Small intestine (tissue), 7 donors: ENCODE measurements at regions not wholly inside any gene's neighbourhood (a gene's known extent, or its start where the extent isn't known, plus 50 kb on each side); places are given as distances from the start of the nearest gene placed in this dataset.

Source experiments
- DNase-seq, 2 donors: peaks; one replicate each; pipeline versions ENCODE4 v3.0.0 to v3.0.0-alpha.2; 2013
- FAIRE-seq: peaks from 2 replicates; lab custom pipeline; 2012; peaks lifted over from hg19 to GRCh38; lab: Jason Lieb, UNC
- H3K27ac ChIP-seq, 3 donors: one replicate each; pipeline ENCODE4 v1.5.1; 2013; ENCODE audit warnings: low read length in 2 of 3, mild to moderate bottlenecking in 2 of 3, control low read depth in 1 of 3, inconsistent platforms in 1 of 3, low read depth in 1 of 3, moderate library complexity in 1 of 3
- H3K27me3 ChIP-seq, 3 donors: one replicate each; pipeline ENCODE4 v1.6.1; 2013; ENCODE audit warnings: low read length in 3 of 3, inconsistent platforms in 1 of 3; ENCODE audit not compliant: control insufficient read depth in 3 of 3, insufficient read depth in 3 of 3
- H3K36me3 ChIP-seq, 3 donors: one replicate each; pipeline ENCODE4 v1.6.1; 2013; ENCODE audit warnings: low read length in 3 of 3, inconsistent platforms in 1 of 3, low read depth in 1 of 3, mild to moderate bottlenecking in 1 of 3, moderate library complexity in 1 of 3; ENCODE audit not compliant: control insufficient read depth in 3 of 3, insufficient read depth in 2 of 3
- H3K4me1 ChIP-seq, 3 donors: one replicate each; pipeline ENCODE4 v1.6.1; 2013; ENCODE audit warnings: low read length in 2 of 3, inconsistent platforms in 1 of 3, low read depth in 1 of 3, mild to moderate bottlenecking in 1 of 3, moderate library complexity in 1 of 3; ENCODE audit not compliant: control insufficient read depth in 3 of 3, insufficient read depth in 2 of 3
- H3K4me3 ChIP-seq, 3 donors: one replicate each; pipeline ENCODE4 v1.5.1; 2013; ENCODE audit warnings: low read length in 3 of 3, control low read depth in 1 of 3, inconsistent platforms in 1 of 3, low read depth in 1 of 3, mild to moderate bottlenecking in 1 of 3, moderate library complexity in 1 of 3
- H3K9me3 ChIP-seq, 2 donors: one replicate each; pipeline ENCODE4 v1.6.1; 2013; ENCODE audit warnings: low read depth in 1 of 2, low read length in 1 of 2; ENCODE audit not compliant: control insufficient read depth in 2 of 2, insufficient read depth in 1 of 2
- WGBS, 3 donors: extraction: QIAGEN DNeasy Blood & Tissue Kit; methylation state at CpG; one replicate each; pipeline ENCODE4 v1.1.7; 2013; 5-methylcytosine and 5-hydroxymethylcytosine counted together
- donor health status: healthy with polysubstance abuse.
- donor health status: control.
- donor health status: control.
- donor health status: Bipolar disorder and iron deficiency.
- donor health status: healthy.

GRCh38 chr12:115176741-115177400 is 492.9 kb upstream of the TBX3 start:
- FAIRE-seq (no peak), DNase-seq (no peak)
- no peak overlapping the region for H3K4me3 ChIP-seq
- no peak overlapping the region for H3K27ac ChIP-seq
- no peaks in the 10 kb centered on the region for H3K9me3 ChIP-seq
- H3K27me3 ChIP-seq = no peaks in the 10 kb centered on the region
- H3K36me3 ChIP-seq = no peaks in the 10 kb centered on the region
- no peaks in the 10 kb centered on the region for H3K4me1 ChIP-seq
- 70 to 73% (median 72%) methylated on average over 3 of the region's 3 CpGs for WGBS, 3 donors

- Histone ChIP-seq H3K27ac (no peak overlapping the region), H3K4me1 (no peaks in the 10 kb centered on the region), H3K9me3 (no peaks in the 10 kb centered on the region), H3K36me3 (no peaks in the 10 kb centered on the region), H3K27me3 (no peaks in the 10 kb centered on the region), H3K4me3 (no peak overlapping the region)
- FAIRE-seq (no peak), DNase-seq (no peak)
- WGBS, 3 donors = 73 to 80% (median 78%) methylated on average over 12 of the region's 12 CpGs
Measured at GRCh38 chr12:115174920-115175319, 490.9 kb upstream of the TBX3 start.

GRCh38 chr12:115172521-115172920 is 488.5 kb upstream of the TBX3 start:
- no peaks in the 10 kb centered on the region for H3K4me1 ChIP-seq
- DNase-seq (no peak), FAIRE-seq (no peak)
- 80 to 95% (median 85%) methylated on average over 5 of the region's 5 CpGs for WGBS, 3 donors
- H3K4me3 ChIP-seq = no peak overlapping the region
- no peak overlapping the region for H3K27ac ChIP-seq
- no peaks in the 10 kb centered on the region for H3K27me3 ChIP-seq
- H3K36me3 ChIP-seq = no peaks in the 10 kb centered on the region
- peaks cover 0 to 2% of the 10 kb centered on the region in 2 donors for H3K9me3 ChIP-seq

GRCh38 chr12:115169981-115170380 is 486.0 kb upstream of the TBX3 start:
- no peak for FAIRE-seq
- Histone ChIP-seq H3K9me3 (peaks cover 0 to 2% of the 10 kb centered on the region in 2 donors), H3K4me3 (no peak overlapping the region), H3K36me3 (no peaks in the 10 kb centered on the region), H3K27me3 (no peaks in the 10 kb centered on the region), H3K27ac (no peak overlapping the region), H3K4me1 (no peaks in the 10 kb centered on the region)
- no peak for DNase-seq
- 61 to 87% (median 76%) methylated on average over 2 of the region's 2 CpGs for WGBS, 3 donors

- Histone ChIP-seq H3K9me3 (peaks cover 0 to 2% of the 10 kb centered on the region in 2 donors), H3K4me3 (no peak overlapping the region), H3K27me3 (peaks cover 0 to 3% (median 0%) of the 10 kb centered on the region in 3 donors), H3K4me1 (peaks cover 0 to 6% (median 0%) of the 10 kb centered on the region in 3 donors), H3K36me3 (no peaks in the 10 kb centered on the region), H3K27ac (no peak overlapping the region)
- DNase-seq (no peak), FAIRE-seq (no peak)
- WGBS, 3 donors = 57 to 74% (median 61%) methylated on average over 5 of the region's 5 CpGs
Measured at GRCh38 chr12:115166698-115167315, 482.8 kb upstream of the TBX3 start.

GRCh38 chr12:115163710-115164109 is 479.7 kb upstream of the TBX3 start:
- 27 to 62% (median 40%) methylated on average over 8 of the region's 8 CpGs for WGBS, 3 donors

GRCh38 chr12:115160271-115161128 is 476.5 kb upstream of the TBX3 start:
- no peak overlapping the region for H3K4me3 ChIP-seq
- H3K27ac ChIP-seq = no peak overlapping the region
- 59 to 73% (median 60%) methylated on average over 6 of the region's 6 CpGs for WGBS, 3 donors
- peaks cover 0 to 10% (median 0%) of the 10 kb centered on the region in 3 donors for H3K4me1 ChIP-seq
- H3K36me3 ChIP-seq = no peaks in the 10 kb centered on the region
- no peak for FAIRE-seq
- peaks cover 0 to 3% (median 0%) of the 10 kb centered on the region in 3 donors for H3K27me3 ChIP-seq
- DNase-seq = peak in 1 of 2 donors; percentile 16
- no peaks in the 10 kb centered on the region for H3K9me3 ChIP-seq

More at GRCh38 chr12:115163710-115164109, 479.7 kb upstream of the TBX3 start:
- no peak for FAIRE-seq
- Histone ChIP-seq H3K9me3 (peaks cover 0 to under 1% of the 10 kb centered on the region in 2 donors), H3K4me3 (no peak overlapping the region), H3K4me1 (peaks cover 0 to 10% (median 0%) of the 10 kb centered on the region in 3 donors), H3K27ac (no peak overlapping the region), H3K27me3 (peaks cover 0 to 3% (median 0%) of the 10 kb centered on the region in 3 donors), H3K36me3 (no peaks in the 10 kb centered on the region)
- DNase-seq = peak; percentile 24 to 32

GRCh38 chr12:115158816-115159215 is 474.8 kb upstream of the TBX3 start:
- H3K4me3 ChIP-seq = no peak overlapping the region
- peaks cover 0 to 10% (median 0%) of the 10 kb centered on the region in 3 donors for H3K4me1 ChIP-seq
- H3K9me3 ChIP-seq = no peaks in the 10 kb centered on the region
- 58 to 69% (median 59%) methylated on average over 5 of the region's 5 CpGs for WGBS, 3 donors
- H3K36me3 ChIP-seq = no peaks in the 10 kb centered on the region
- no peak overlapping the region for H3K27ac ChIP-seq
- FAIRE-seq (no peak), DNase-seq (no peak)
- peaks cover 0 to 3% (median 0%) of the 10 kb centered on the region in 3 donors for H3K27me3 ChIP-seq
